Endothelial cell of umbilical vein (primary cell): ENCODE measurements at regions not wholly inside any gene's neighbourhood (a gene's known extent, or its start where the extent isn't known, plus 50 kb on each side); places are given as distances from the start of the nearest gene placed in this dataset.

Experiments
- BruUV-seq: library from RNA; stranded (reverse); fragments of 400-500 nt; replicated peaks from 2 replicates; lab custom pipeline; 2021; lab: Mats Ljungman, UMichigan
- CTCF ChIA-PET: fragments of 300-600, 350-600 bp; sonication (Branson Sonifier 250); formaldehyde crosslinking; loops from one replicate; lab custom pipeline; 2021; ENCODE audit warnings: antibody characterized with exemption, inconsistent platforms; lab: Charles Lee
- POLR2A ChIA-PET: fragments of 300-600, 350-600 bp; sonication (Branson Sonifier 250); formaldehyde crosslinking; loops from one replicate; lab custom pipeline; 2021; ENCODE audit warnings: antibody characterized with exemption, inconsistent platforms; lab: Charles Lee
- DNase-seq: peaks from one replicate; pipeline ENCODE4 v3.0.0-alpha.2; 2011; ENCODE audit warnings: low read depth, low spot score
- FAIRE-seq: peaks from 2 replicates; lab custom pipeline; 2011; peaks lifted over from hg19 to GRCh38; lab: Jason Lieb, UNC
- H2AFZ ChIP-seq: 2 replicates; pipeline ENCODE4 v1.6.0; 2012; ENCODE audit warnings: low read depth, low read length, control low read depth, inconsistent platforms
- H3K27ac ChIP-seq: 2 replicates; pipeline ENCODE4 v1.5.1; 2011; ENCODE audit warnings: low read depth, mild to moderate bottlenecking, control low read depth, low read length, moderate library complexity; ENCODE audit not compliant: insufficient read depth
- H3K27me3 ChIP-seq, 2 experiments: 2 replicates each; pipeline versions ENCODE4 v1.6.0 to v1.6.1; 2011; ENCODE audit warnings: low read length in 2 of 2, mixed read lengths in 1 of 2; ENCODE audit not compliant: control insufficient read depth in 2 of 2, insufficient read depth in 2 of 2
- H3K36me3 ChIP-seq, 2 experiments: 2 replicates in 1 of 2; 3 replicates in 1 of 2; pipeline ENCODE4 v1.5.1; 2011; ENCODE audit warnings: low read length in 2 of 2, mild to moderate bottlenecking in 1 of 2, moderate library complexity in 1 of 2; ENCODE audit not compliant: control insufficient read depth in 2 of 2, insufficient read depth in 2 of 2; ENCODE audit errors: extremely low read depth in 1 of 2
- H3K4me1 ChIP-seq: 3 replicates; pipeline ENCODE4 v1.5.1; 2011; ENCODE audit warnings: mild to moderate bottlenecking, low read length; ENCODE audit not compliant: control insufficient read depth, insufficient read depth; ENCODE audit errors: extremely low read depth
- H3K4me2 ChIP-seq: 2 replicates; pipeline ENCODE4 v1.6.1; 2011; ENCODE audit warnings: low read length, control low read depth, mixed read lengths; ENCODE audit not compliant: insufficient read depth
- H3K4me3 ChIP-seq, 3 experiments: fragments of 200-600 bp in 1 of 3; sonication (generic), shearing (Covaris generic) in 1 of 3; replicated peaks in 1 of 3; 2 replicates each; pipeline ENCODE4 v1.5.1; 2011 to 2016; ENCODE audit warnings: control low read depth in 3 of 3, low read length in 3 of 3, mild to moderate bottlenecking in 2 of 3, inconsistent platforms in 1 of 3, low read depth in 1 of 3, moderate library complexity in 1 of 3; ENCODE audit not compliant: insufficient read depth in 1 of 3
- H3K79me2 ChIP-seq: 2 replicates; pipeline ENCODE4 v1.6.0; 2012; ENCODE audit warnings: low read length, inconsistent platforms; ENCODE audit not compliant: control insufficient read depth, insufficient read depth
- H3K9ac ChIP-seq: replicated peaks from 2 replicates; pipeline ENCODE3; 2011; ENCODE audit warnings: low read length, control low read depth; ENCODE audit not compliant: insufficient read depth; ENCODE audit errors: extremely low read depth
- H3K9me1 ChIP-seq: replicated peaks from 3 replicates; pipeline ENCODE4 v1.6.0; 2011; ENCODE audit warnings: mild to moderate bottlenecking, low read length; ENCODE audit not compliant: control insufficient read depth, insufficient read depth; ENCODE audit errors: extremely low read depth
- H3K9me3 ChIP-seq: replicated peaks from 2 replicates; pipeline ENCODE4 v1.5.1; 2012; ENCODE audit warnings: low read length, inconsistent platforms; ENCODE audit not compliant: control insufficient read depth, insufficient read depth
- H4K20me1 ChIP-seq: replicated peaks from 2 replicates; pipeline ENCODE3; 2011; ENCODE audit warnings: mild to moderate bottlenecking, low read length; ENCODE audit not compliant: control insufficient read depth, insufficient read depth; ENCODE audit errors: extremely low read depth
- CTCF ChIP-seq, 2 donors: IDR thresholded peaks; 1 replicate in 1 of 2; 2 replicates in 1 of 2; pipeline ENCODE4 v1.5.1; 2011; ENCODE audit warnings: low read length in 2 of 2, mild to moderate bottlenecking in 2 of 2, moderate library complexity in 2 of 2, control low read depth in 1 of 2, inconsistent platforms in 1 of 2, low read depth in 1 of 2; ENCODE audit not compliant: insufficient read depth in 1 of 2; ENCODE audit errors: extremely low read depth in 1 of 2
- EZH2 ChIP-seq: IDR thresholded peaks from 2 replicates; pipeline ENCODE4 v1.6.1; 2012; ENCODE audit warnings: borderline replicate concordance, low read depth, mild to moderate bottlenecking, moderate library complexity, low read length, inconsistent platforms; ENCODE audit not compliant: severe bottlenecking
- FOS ChIP-seq: IDR thresholded peaks from 2 replicates; pipeline ENCODE4 v1.6.1; 2011; ENCODE audit warnings: mild to moderate bottlenecking, low read length, moderate library complexity, borderline replicate concordance; ENCODE audit not compliant: insufficient read depth
- GATA2 ChIP-seq: IDR thresholded peaks from 2 replicates; pipeline ENCODE4 v1.7.0; 2011; ENCODE audit warnings: low read depth, mild to moderate bottlenecking, moderate library complexity, mixed read lengths, low read length; ENCODE audit not compliant: insufficient read length, insufficient read depth
- JUN ChIP-seq: IDR thresholded peaks from 2 replicates; pipeline ENCODE4 v1.6.1; 2011; ENCODE audit warnings: borderline replicate concordance, low read depth; ENCODE audit not compliant: insufficient read length, insufficient read depth
- MAX ChIP-seq: IDR thresholded peaks from 2 replicates; pipeline ENCODE4 v1.6.1; 2011; ENCODE audit not compliant: insufficient read depth, insufficient read length
- MYC ChIP-seq: IDR thresholded peaks from one replicate; pipeline ENCODE4 v1.6.1; 2011; ENCODE audit warnings: mild to moderate bottlenecking, low read depth, low read length
- POLR2A ChIP-seq: IDR thresholded peaks from 2 replicates; pipeline ENCODE4 v1.6.1; 2012; ENCODE audit warnings: low read depth, mild to moderate bottlenecking, control low read depth, low read length
- POLR2AphosphoS5 ChIP-seq: IDR thresholded peaks from 2 replicates; pipeline ENCODE4 v1.6.1; 2012; ENCODE audit warnings: low read depth, mild to moderate bottlenecking, control low read depth, low read length, moderate library complexity; ENCODE audit not compliant: insufficient read depth
- dilution Hi-C: fragments of 300-500 bp; cut with MboI; formaldehyde crosslinking; loops from one replicate; pipeline ENCODE4 v1.15.0; 2019; ENCODE audit warnings: low sequenced_read_pairs; ENCODE audit not compliant: extremely low pct_ligation_motif_present
- intact Hi-C: fragments of 100-400 bp; cut with micrococcal nuclease; formaldehyde crosslinking; loops from one replicate; pipeline ENCODE4 v1.10.0; 2022

GRCh38 chr6:830667-831327 lies 137.9 kb upstream of the EXOC2 start:
- FAIRE-seq, result no peak
- no peak overlapping the region for H3K27ac ChIP-seq
- no peaks in the 10 kb centered on the region for H3K27me3 ChIP-seq
- ChIA-PET POLR2A (no interaction called here), CTCF (no interaction called here)
- H3K4me3 ChIP-seq, result no peak overlapping the region
- no peak for TF ChIP-seq EZH2
- TF ChIP-seq CTCF (IDR thresholded peaks at IDR 0.05; ENCODE audit: extremely low read depth in 1 of 2, insufficient read depth in 1 of 2, low read depth in 1 of 2, low read length in 2 of 2), result no peak
- TF ChIP-seq POLR2AphosphoS5, result no peak
- no peak for TF ChIP-seq MAX
- TF ChIP-seq POLR2A, result no peak
- TF ChIP-seq MYC, result no peak
- TF ChIP-seq JUN, result no peak
- TF ChIP-seq GATA2, result no peak
- TF ChIP-seq FOS, result no peak
- H3K79me2 ChIP-seq, result no peaks in the 10 kb centered on the region
- H3K4me1 ChIP-seq, result no peaks in the 10 kb centered on the region
- H3K36me3 ChIP-seq, result no peaks in the 10 kb centered on the region
- no peak overlapping the region for H2AFZ ChIP-seq
- DNase-seq, result no peak
- peaks cover 2% of the 10 kb centered on the region for H3K9me3 ChIP-seq
- H3K9me1 ChIP-seq, result no peaks in the 10 kb centered on the region
- intact Hi-C loops (no loop called here), dilution Hi-C loops (no loop called here)
- no peaks in the 10 kb centered on the region for H4K20me1 ChIP-seq
- H3K9ac ChIP-seq, result no peak overlapping the region
- H3K4me2 ChIP-seq, result no peak overlapping the region
- BruUV-seq, result no TSS peak
